Stimulated activated naive CD8-positive, alpha-beta T cell treated with anti-CD3 and anti-CD28 coated beads, Interleukin-15, amount 100 ng/mL, for 72 hours (primary cell): ENCODE measurements at regions not wholly inside any gene's neighbourhood (a gene's known extent, or its start where the extent isn't known, plus 50 kb on each side); places are given as distances from the start of the nearest gene placed in this dataset.
"Not testable (repeated sequence)": the region's sequence is repeated elsewhere in the genome, so short reads cannot be mapped to it uniquely, and the experiment has no call there.

ENCODE experiments used
- ATAC-seq: fragments of 150-1000 bp; cut with Tn5 transposase; 2 replicates; pipeline ENCODE4 v1.10.0; 2021; ENCODE audit warnings: mild to moderate bottlenecking, moderate library complexity
- DNase-seq, 2 donors: peaks; one replicate each; pipeline ENCODE4 v3.0.0; 2021 to 2022
- H3K27ac Mint-ChIP-seq, 2 donors: one replicate each; pipeline ENCODE4 v1.8.0; 2022; ENCODE audit warnings: mild to moderate bottlenecking in 2 of 2, mixed read lengths in 2 of 2, moderate library complexity in 2 of 2
- H3K27me3 Mint-ChIP-seq: one replicate; pipeline ENCODE4 v1.8.0; 2022; ENCODE audit warnings: mixed read lengths
- H3K4me1 Mint-ChIP-seq: one replicate; pipeline ENCODE4 v1.8.0; 2022; ENCODE audit warnings: mild to moderate bottlenecking, mixed read lengths
- H3K4me3 Mint-ChIP-seq, 2 donors: one replicate each; pipeline ENCODE4 v1.8.0; 2022; ENCODE audit warnings: mild to moderate bottlenecking in 2 of 2, mixed read lengths in 2 of 2, moderate library complexity in 1 of 2
- H3K9me3 Mint-ChIP-seq, 2 donors: one replicate each; pipeline ENCODE4 v1.8.0; 2022; ENCODE audit warnings: mixed read lengths in 2 of 2

DNA sequence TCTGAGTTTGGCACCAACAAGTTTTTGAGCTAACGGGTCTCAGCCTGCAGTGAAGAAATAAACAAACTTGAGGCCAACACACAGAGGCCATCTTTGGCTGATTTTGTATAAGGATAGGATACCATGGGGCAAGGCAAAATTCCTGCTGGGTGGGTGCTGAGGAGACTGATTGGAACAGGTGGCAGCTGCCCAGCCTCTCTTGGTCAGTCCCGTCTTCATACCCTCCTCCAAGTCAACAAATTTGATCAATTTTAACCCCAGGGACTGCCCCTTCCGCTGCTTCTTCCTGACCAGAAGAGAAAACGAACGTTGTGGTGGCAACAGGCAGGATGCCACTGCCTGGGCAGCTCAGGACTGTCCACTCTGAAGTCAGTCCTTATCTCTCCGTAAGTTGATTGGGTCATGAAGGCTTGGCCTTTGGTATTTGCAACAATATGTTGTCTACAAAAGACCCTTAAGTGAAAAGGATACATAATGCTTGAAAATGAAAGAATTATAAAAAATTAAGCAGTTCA is 139.3 kb downstream of the SPP2 start:
- Mint-ChIP-seq H3K27ac (no peak overlapping the region), H3K4me1 (no peaks in the 10 kb centered on the region), H3K9me3 (no peaks in the 10 kb centered on the region), H3K4me3 (no peak overlapping the region), H3K27me3 (no peaks in the 10 kb centered on the region)
- DNase-seq (no peak), ATAC-seq (no peak)

DNA sequence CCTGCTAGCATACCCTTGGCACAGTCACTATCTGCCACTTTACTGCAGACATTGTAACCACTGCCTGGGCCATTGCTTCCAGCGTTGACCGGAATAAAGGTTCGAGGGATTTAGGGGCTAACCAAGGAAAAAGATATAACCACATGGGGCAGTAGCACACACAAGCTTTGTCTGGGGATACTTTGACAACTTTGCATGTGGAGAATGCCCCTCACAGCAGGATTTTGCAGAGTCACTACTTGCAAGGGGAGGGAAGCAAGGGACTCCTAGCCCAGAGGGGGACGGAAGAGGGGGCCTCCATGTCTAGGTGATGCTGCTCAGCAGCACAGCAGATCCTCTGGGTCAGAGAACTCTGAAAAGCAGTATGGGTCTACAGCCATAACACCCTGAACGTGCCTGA is 138.7 kb downstream of the SPP2 start:
- Mint-ChIP-seq H3K9me3 (no peaks in the 10 kb centered on the region), H3K4me3 (no peak overlapping the region), H3K27me3 (peaks cover 4% of the 10 kb centered on the region), H3K4me1 (no peaks in the 10 kb centered on the region), H3K27ac (no peak overlapping the region)
- DNase-seq: no peak
- ATAC-seq: no peak

DNA sequence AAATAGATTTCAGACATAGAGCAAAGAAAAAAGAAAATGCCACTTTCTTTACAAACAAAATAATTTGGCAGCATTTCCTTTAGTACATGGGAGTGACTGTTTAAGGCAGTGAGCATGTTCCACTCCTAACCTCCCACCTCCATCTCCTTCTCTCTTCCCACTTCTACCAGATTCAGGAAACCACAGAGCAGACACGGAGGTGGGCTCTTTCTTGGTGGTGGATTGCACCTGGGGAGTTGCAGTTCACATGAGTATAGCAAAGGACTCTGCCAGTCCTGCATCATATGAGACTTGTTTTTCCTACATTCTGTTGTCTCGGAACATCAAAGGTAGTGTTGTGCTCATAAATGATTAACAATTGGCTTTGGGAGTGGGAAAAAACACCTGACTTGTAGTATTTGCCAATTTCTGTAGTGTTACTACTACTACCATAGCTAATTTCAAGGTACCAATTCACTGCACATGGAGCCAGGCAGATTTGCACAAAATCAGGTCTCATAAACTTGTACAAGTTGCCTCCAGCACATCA is 137.2 kb downstream of the SPP2 start:
- H3K4me1 Mint-ChIP-seq: peaks cover 6% of the 10 kb centered on the region
- ATAC-seq: no peak
- no peak for DNase-seq
- peaks cover 14% of the 10 kb centered on the region for H3K27me3 Mint-ChIP-seq
- no peak overlapping the region for H3K4me3 Mint-ChIP-seq
- H3K9me3 Mint-ChIP-seq: no peaks in the 10 kb centered on the region
- H3K27ac Mint-ChIP-seq: no peak overlapping the region

DNA sequence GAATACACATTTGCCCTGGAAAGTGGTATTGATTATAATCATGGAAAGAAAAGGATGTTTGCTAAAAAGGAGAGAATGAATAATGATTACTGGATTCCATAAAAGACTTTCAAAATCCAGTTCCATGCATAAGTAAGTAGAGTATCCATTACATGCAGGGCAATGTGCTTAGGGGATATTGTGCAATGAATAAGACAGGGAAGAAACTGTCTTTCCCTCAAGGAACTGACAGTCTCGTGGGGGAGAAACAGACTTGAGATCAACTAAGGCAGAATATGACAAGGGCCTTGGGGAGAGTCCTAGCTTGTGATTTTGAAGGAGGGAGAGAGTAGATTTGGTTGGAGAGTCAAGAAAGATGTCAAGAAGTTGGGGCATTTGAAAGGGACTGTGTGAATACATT is 130.6 kb downstream of the SPP2 start:
- DNase-seq (no peak), ATAC-seq (no peak)
- H3K9me3 Mint-ChIP-seq: no peaks in the 10 kb centered on the region
- H3K27ac Mint-ChIP-seq: no peak overlapping the region
- H3K4me3 Mint-ChIP-seq: no peak overlapping the region
- peaks cover 6% of the 10 kb centered on the region for H3K4me1 Mint-ChIP-seq
- peaks cover 14% of the 10 kb centered on the region for H3K27me3 Mint-ChIP-seq

DNA sequence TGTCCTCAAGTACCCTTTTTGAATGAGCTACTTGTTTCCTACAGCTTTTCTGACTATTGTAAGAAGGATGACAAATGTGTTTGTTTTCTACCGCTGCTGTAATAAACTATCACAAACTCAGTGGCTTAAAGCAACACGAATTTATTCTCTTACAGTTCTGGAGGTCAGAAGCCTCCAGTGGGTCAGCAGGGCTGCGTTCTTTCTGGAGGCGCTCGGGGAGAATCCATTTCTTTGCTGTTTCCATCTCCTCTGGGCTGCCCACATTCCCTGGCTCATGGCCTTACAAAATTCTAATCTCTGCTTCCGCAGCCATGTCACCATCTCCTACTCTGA is 128.5 kb downstream of the SPP2 start:
- H3K4me1 Mint-ChIP-seq: peaks cover 6% of the 10 kb centered on the region
- no peak overlapping the region for H3K27ac Mint-ChIP-seq
- H3K27me3 Mint-ChIP-seq: peaks cover 8% of the 10 kb centered on the region
- no peaks in the 10 kb centered on the region for H3K9me3 Mint-ChIP-seq
- no peak for ATAC-seq
- H3K4me3 Mint-ChIP-seq: no peak overlapping the region
- no peak for DNase-seq

DNA sequence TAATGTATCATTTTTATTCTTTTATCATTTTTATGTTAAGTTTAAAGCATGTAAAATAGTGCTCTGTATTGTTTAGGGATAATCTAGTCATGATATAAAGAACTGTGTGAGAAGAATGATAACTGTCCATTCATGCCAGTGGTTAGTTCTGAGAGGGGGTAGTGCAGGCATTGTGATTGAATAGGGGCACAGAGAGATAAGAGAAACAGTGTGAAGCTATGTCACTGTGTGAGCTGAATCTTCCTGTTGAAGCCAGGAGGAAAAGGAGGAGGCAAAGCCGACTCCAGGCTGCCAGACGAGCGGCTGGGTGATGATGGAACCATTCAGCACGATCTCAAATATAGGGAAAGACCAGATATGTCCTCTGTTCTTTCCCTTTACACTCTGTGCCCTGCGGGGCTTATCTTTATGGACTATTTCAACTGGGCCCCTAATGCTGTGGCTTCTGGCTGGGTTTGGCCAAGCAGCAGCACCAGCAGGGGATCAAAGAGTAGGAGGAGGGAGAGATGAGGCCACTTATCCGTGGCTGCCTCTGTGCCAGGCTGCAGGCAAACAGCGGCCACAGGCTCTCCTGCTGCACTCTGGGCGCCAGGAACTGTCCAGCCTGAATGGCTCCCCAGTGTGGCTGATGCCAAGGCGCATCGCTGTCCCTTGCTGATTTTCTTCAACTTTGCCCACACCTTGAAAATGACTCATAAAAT is 128.0 kb downstream of the SPP2 start:
- H3K27ac Mint-ChIP-seq: peak overlapping the region in 1 of 2 donors; percentile 14
- peaks cover 2% of the 10 kb centered on the region for H3K4me1 Mint-ChIP-seq
- H3K4me3 Mint-ChIP-seq: no peak overlapping the region
- ATAC-seq: no peak
- DNase-seq: no peak
- no peaks in the 10 kb centered on the region for H3K9me3 Mint-ChIP-seq
- peaks cover 3% of the 10 kb centered on the region for H3K27me3 Mint-ChIP-seq

DNA sequence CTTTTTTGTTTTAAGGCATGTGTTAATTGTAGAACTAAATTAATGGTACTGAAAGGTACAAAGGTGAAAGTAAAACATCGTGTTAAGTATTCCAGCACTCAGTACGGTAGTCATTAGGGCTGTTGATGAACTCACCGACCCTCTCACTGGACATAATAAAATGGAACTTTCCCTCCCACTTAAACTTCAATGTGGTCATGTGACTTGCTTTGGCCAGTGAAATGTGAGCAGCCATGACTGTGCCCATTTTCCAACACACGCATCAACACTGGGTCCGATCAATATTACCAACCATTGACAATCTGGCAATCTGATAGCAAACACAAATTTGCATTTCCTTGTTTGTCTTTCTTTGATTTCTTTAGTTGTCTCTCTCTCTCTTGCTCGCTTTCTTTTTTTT is 125.1 kb downstream of the SPP2 start:
- no peak for ATAC-seq
- H3K4me1 Mint-ChIP-seq: no peaks in the 10 kb centered on the region

DNA sequence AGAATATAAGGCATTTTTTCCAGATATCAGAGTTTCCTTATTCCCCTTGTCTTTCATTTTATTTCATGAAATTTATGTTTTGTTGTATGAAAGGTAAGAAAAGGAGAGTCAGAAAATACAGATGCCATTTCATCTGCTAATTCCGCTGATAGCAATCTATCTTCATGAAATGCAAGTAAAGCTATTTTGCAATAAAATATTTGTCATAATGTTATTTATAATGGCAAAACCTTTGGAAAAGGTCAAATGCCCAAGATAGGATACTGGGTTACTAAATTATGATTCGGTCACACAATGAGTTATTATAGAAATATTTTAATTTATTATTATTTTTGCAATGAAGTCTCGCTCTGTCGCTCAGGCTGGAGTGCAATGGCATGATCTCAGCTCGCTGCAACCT is 124.2 kb downstream of the SPP2 start:
- DNase-seq: no peak
- ATAC-seq: no peak
- no peak overlapping the region for H3K27ac Mint-ChIP-seq
- H3K9me3 Mint-ChIP-seq: no peaks in the 10 kb centered on the region
- no peak overlapping the region for H3K4me3 Mint-ChIP-seq
- no peaks in the 10 kb centered on the region for H3K27me3 Mint-ChIP-seq
- H3K4me1 Mint-ChIP-seq: no peaks in the 10 kb centered on the region

More for the DNA sequence above, 125.1 kb downstream of the SPP2 start:
- no peaks in the 10 kb centered on the region for H3K9me3 Mint-ChIP-seq
- H3K4me3 Mint-ChIP-seq: no peak overlapping the region
- H3K27me3 Mint-ChIP-seq: no peaks in the 10 kb centered on the region
- no peak overlapping the region for H3K27ac Mint-ChIP-seq
- DNase-seq: no peak

DNA sequence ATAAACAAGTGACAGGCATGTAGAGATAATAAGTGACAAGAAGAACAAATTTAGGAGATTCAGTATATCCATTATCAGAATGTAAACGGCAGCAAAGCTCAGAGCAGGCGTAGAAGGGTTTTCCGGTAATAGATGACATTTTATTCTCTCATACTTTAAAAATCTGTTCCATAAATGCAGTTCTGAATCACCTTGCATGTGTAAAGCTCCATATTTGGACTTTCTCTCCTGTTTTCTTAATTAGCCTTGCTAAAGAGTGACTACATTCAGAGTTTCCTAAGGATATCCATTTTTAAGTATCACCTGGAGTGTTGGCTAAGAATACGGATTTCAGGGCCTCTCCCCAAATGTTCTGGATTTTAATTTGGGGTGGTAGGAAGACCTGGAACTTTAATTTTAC is 122.0 kb downstream of the SPP2 start:
- Mint-ChIP-seq H3K4me1 (no peaks in the 10 kb centered on the region), H3K9me3 (no peaks in the 10 kb centered on the region), H3K27me3 (no peaks in the 10 kb centered on the region), H3K27ac (no peak overlapping the region), H3K4me3 (no peak overlapping the region)
- ATAC-seq (no peak), DNase-seq (no peak)

DNA sequence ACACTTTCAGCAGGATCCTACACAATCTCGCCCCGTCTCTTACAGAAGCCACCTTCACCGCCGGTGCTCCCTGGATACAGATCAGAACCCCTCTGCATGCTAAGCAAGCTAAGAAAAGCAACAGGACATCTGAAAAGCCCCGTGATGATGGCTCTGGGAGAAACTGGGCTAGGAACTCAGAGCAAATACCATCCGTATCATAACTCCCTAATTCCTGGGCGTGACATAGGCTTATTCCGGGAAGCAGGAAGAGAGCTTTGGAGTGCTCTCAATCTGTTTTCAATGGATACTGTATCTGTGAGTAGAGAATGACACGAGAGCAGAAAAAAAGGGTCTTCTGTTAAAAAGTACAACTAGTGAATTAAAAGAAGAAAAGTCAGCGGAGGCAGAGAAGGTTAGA is 121.6 kb downstream of the SPP2 start:
- H3K27ac Mint-ChIP-seq: no peak overlapping the region
- H3K4me1 Mint-ChIP-seq: no peaks in the 10 kb centered on the region
- H3K27me3 Mint-ChIP-seq: no peaks in the 10 kb centered on the region
- DNase-seq (no peak), ATAC-seq (no peak)
- H3K4me3 Mint-ChIP-seq: no peak overlapping the region
- no peaks in the 10 kb centered on the region for H3K9me3 Mint-ChIP-seq

DNA sequence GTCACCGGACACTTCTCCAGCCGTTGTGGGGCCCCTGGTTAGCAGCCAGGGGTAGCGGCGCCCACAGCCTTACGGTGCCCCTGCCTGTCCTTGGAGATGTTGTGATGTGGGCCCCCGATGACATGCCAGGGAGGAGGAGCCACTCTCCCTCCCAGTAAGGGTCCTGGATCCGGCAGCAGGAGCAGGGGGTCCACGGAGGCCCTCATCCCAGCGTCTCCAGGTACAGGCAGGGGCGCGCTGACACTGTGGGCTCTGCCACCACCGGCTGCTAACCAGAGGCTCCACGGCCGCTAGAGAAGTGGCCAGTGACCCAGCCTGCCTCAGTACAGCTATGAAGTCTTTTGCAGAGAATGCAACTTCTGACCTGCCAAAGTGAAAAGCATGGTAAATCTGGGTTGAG is 121.2 kb downstream of the SPP2 start:
- no peak overlapping the region for H3K27ac Mint-ChIP-seq
- ATAC-seq (no peak), DNase-seq (no peak)
- H3K4me3 Mint-ChIP-seq: no peak overlapping the region
- no peaks in the 10 kb centered on the region for H3K9me3 Mint-ChIP-seq
- H3K27me3 Mint-ChIP-seq: no peaks in the 10 kb centered on the region
- no peaks in the 10 kb centered on the region for H3K4me1 Mint-ChIP-seq

DNA sequence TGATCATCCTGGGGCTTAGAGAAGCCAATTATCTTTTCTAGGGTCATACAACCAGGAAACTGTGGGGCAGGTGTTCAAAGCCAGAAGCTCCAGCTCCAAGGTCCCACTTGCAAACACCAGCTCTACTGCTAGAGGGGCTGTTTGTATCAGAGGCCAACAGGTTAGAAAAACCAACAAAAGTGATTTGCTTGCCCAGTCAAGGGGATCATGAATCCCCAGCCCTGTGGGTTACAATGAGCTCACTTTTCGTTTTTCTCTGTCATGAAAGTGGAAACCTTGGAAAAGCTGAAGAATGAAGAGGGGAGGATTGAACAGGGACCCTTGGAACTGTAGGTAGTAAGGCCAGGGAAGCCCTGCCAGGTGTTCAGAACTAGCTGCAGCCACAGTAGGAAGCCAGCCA is 119.2 kb downstream of the SPP2 start:
- Mint-ChIP-seq H3K27me3 (no peaks in the 10 kb centered on the region), H3K4me1 (peaks cover 8% of the 10 kb centered on the region), H3K27ac (no peak overlapping the region), H3K4me3 (no peak overlapping the region), H3K9me3 (no peaks in the 10 kb centered on the region)
- ATAC-seq: no peak
- DNase-seq: no peak

DNA sequence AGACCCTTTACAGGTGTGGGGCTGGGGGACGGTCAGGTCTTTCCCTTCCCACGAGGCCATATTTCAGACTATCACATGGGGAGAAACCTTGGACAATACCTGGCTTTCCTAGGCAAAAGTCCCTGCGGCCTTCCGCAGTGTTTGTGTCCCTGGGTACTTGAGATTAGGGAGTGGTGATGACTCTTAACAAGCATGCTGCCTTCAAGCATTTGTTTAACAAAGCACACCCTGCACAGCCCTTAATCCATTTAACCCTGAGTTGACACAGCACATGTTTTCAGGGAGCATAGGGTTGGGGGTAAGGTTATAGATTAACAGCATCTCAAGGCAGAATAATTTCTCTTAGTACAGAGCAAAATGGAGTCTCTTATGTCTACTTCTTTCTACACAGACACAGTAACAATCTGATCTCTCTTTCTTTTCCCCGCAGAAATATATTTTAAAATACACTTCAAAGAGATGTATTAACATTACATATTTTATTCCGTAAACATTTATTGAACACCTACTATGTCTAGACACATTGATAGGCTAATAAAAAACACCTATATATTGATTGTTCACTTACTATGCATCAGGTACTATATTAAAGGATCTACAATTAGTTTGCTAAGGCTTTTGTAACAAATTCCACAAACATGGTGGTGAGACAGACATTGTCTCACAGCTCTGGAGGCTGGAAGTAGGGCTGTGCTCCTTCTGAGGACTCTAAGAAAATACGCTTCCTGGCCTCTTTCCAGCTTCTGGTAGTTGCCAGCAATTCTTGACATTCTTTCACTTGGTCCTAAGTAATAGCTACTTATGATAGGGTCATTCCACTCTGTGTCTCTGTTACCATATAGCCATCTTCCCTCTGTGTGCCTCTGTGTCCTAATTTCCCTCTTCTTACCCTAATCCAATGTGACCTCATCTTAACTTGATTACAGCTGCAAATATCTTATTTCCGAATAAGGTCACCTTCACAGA is 118.4 kb downstream of the SPP2 start:
- H3K4me3 Mint-ChIP-seq, H3K9me3 Mint-ChIP-seq, DNase-seq, H3K27ac Mint-ChIP-seq, H3K27me3 Mint-ChIP-seq, ATAC-seq: not testable (repeated sequence)
- peaks cover 16% of the 10 kb centered on the region for H3K4me1 Mint-ChIP-seq

DNA sequence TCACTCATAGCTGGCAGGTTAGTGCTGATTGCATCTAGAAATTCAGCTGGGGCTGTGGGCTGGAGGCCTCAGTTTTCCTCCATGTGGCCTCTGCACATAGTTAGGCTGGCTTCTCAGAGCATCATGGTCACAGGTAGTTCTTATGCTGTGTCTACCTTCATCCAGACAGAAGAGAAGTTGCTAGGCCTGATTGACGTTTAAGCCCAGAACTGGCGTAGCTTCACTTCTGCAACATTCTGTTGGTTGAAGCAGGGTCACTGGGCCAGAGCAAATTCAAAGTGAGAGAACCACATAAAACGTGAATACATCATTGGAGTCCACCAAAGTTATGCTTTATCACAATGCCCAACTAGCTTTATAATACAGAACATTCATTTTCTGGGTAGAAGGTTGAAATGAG is 116.0 kb downstream of the SPP2 start:
- Mint-ChIP-seq H3K9me3 (no peaks in the 10 kb centered on the region), H3K4me1 (peaks cover 20% of the 10 kb centered on the region), H3K27ac (no peak overlapping the region), H3K27me3 (no peaks in the 10 kb centered on the region), H3K4me3 (no peak overlapping the region)
- no peak for ATAC-seq
- DNase-seq: no peak

DNA sequence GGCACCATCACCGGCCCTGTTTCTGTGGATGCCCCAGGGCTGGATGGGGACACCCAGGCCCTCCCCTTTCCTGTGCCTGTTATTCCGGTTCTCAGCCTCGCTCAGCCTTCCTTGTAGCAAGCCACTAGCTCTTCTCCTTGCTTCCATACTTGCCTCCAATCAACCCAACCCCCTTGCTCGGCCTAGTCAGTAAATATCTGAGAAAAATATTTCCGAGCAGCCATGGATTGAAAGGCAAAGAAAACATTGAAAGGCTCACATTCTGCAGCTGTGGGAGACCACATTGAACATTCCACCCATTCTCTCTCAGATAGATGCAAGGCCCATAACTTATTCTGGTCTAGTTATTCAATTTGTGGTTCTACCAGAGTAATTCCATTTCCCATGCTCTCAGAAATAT is 114.9 kb downstream of the SPP2 start:
- no peak overlapping the region for H3K4me3 Mint-ChIP-seq

More for the DNA sequence above, 114.9 kb downstream of the SPP2 start:
- Mint-ChIP-seq H3K4me1 (peaks cover 20% of the 10 kb centered on the region), H3K27me3 (no peaks in the 10 kb centered on the region), H3K27ac (no peak overlapping the region), H3K9me3 (no peaks in the 10 kb centered on the region)
- DNase-seq: no peak
- no peak for ATAC-seq
